GM18870 (cell line): ENCODE measurements at regions not wholly inside any gene's neighbourhood (a gene's known extent, or its start where the extent isn't known, plus 50 kb on each side); places are given as distances from the start of the nearest gene placed in this dataset.
A peak's percentile ranks its signal among the peaks of the same experiment; 100 is the strongest.
"Not testable (repeated sequence)": the region's sequence is repeated elsewhere in the genome, so short reads cannot be mapped to it uniquely, and the experiment has no call there.

Experiments used
- ATAC-seq: cut with Tn5 transposase; IDR thresholded peaks from one replicate; pipeline ENCODE4 v1.9.1; 2021; ENCODE audit warnings: moderate library complexity; ENCODE audit not compliant: unreplicated experiment

DNA sequence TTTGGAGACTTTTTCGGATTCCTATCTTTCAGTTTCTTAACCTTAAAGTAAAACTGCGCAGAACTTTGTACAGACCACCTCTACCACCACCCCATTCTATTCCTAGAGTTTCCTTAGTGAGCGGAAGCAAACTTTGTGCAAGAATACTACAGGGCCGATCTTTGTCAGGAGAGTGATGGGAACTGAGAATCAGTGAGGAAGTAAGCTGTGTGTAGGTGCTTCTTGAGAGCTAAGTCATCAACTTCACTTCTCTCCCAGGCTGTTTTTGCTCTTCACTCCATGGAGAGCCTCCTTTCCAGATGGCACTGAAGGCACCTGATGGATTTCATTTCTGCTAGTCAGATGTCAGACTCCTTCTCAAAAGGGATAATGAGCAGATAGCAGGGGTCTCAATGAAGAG is 127.3 kb downstream of the SPATA31D1 start:
- ATAC-seq, result no peak

DNA sequence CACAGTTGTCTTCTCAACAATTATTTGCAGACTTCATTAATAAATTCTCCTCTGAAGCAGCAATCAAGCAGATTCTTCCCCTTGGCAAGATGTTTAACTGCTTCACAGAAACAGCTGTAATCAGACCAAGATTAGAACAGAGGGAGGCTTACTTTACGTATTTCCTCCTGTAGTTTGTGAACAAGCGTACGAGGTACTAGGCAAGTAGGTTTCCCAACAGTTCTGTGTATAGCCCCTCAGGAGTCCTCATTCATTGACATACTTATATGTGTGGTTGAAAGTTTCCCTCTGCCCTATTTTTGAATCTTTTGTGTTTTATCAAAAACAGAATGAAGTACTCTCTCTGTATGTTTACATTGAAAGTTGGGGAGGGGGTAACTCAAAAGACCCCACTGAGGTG is 128.0 kb downstream of the SPATA31D1 start:
- ATAC-seq, result no peak

DNA sequence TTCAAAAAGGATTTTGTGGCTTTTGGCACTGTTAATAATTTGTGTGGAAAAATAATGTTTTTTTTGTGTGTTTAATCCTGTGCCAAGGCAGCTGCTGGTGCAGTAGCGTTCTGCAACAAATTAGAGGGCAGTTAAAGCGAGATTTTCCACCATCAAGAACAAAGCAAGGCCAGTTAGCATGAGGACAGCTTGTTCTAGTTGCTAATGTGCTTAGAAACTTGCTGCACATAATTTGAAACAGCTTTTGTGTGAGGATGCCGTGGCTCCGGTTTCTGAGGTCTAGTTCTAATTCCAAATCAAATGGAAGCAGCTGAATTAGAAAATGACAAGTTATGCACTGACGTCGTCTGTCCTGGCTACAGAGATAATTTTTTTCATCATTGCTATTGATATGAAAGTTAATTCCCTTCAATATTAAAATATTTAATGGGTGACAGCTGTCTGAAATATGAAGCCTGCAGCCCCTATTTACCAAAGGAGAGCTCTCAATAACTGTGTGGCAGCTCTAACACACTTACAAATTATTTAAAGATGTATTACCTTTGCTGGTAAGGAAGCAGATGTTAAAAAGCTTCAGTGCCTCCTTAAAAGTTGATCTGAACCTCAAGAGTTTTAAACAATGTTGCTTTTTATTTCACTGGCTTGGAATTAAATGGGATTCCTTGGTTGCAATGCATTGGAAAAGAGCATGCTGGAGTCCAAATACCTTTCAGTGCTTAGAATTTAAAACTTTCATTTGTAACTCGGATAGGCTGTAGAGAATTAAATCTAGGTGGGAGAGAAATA is 128.6 kb downstream of the SPATA31D1 start:
- ATAC-seq, result no peak

DNA sequence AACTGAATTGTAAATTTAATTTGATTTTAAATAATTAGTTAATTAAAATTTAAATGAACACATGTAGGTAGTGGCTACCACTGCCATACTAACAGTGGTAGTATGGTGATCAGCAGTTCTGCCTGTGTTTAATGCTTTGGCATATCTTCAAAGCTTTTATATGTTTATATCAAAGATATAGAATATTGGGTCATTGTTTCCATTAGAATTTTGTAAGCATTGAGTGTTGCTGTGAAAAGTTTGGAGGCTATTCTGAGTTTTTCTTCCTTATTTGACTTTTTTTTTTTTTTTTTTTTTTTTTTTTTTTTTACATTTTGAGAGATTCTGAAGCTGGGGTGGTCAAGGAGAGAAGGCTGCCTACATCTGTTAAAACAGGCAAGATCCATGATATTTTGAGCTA is 134.2 kb downstream of the SPATA31D1 start:
- no peak for ATAC-seq

DNA sequence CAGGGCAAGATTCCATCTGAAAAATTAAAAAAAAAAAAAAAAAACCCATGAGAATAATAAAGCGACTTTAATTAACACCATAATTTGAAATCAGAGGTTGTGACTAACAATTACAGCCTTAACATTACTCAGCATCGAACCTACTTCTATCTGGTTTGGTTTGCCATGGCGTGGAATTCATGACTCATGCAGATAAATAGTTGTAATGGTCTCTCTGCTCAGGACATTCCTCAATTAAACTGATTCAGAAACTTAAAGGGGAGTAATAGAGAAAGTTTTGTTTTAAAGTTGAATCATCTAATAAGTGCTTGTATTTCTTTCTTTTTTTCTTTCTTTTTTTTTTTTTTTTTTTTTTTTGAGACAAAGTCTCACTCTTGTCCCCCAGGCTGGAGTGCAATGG is 135.5 kb downstream of the SPATA31D1 start:
- no peak for ATAC-seq

DNA sequence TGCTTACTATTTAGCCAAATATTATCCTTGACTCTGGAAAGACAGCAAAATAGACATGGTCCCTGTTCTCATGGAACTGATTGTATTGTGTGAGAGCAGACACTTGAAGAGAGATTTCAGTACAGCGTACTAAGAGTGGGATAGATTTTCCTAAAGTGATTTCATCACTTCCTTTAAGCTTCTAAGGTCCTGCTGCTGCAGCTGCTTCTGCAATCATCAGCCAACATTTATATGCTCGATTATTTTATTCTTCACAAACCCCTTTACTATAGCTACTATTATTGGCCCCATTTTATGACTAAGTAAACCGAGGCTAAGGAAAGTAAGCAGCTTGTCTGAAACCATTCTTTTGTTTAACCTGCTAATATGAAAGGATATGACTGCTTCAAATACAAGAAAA is 137.7 kb downstream of the SPATA31D1 start:
- ATAC-seq, result no peak

DNA sequence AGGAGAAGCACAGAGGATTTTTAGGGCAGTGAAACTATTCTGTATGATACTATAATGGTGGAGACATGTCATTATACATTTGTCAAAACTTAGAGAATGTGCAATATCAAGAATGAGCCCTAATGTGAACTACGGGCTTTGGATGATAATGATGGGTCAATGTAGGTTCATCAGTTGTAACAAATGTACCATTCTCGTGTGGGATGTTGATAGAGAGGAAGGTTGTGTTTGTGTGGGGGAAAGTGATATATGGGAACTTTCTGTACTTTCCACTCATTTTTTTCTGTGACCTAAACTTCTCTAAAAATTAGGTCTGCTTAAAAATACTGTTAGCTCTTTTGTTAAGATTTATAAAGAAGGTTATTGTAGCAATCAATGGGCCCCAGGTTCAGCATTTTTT is 138.9 kb downstream of the SPATA31D1 start:
- ATAC-seq, result no peak

DNA sequence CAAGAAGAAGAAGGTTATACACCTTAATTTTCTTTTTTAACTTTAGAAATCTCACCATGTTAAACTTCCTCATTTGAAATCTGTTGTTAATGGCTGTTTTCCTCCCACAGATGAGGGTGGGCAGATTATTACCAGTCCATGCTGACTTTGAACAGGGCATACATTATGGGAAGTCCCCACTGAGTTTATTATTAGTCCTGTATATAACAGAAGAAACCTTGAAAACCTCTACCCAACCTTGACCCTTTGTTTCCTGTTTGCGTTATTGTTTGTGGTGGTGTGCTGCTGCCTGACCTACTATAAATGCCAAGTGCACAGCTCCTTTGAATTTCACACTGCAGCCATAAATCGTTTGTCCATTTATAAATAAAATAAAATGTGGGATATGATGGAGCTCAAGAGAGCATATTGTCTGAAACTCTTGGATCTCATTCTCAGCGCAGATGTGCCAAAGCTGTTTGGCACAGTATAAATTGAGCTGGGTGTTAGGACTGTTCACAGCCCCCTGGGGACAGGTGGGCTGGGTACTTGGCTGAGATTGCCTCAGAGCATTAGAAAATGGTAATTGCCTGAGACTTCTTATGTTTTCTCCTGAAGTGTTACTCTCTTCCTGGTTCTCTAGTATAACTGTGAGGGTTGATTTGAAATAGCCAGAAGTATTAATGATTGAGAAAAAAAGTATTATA is 139.6 kb downstream of the SPATA31D1 start:
- ATAC-seq, result peak; percentile 92

DNA sequence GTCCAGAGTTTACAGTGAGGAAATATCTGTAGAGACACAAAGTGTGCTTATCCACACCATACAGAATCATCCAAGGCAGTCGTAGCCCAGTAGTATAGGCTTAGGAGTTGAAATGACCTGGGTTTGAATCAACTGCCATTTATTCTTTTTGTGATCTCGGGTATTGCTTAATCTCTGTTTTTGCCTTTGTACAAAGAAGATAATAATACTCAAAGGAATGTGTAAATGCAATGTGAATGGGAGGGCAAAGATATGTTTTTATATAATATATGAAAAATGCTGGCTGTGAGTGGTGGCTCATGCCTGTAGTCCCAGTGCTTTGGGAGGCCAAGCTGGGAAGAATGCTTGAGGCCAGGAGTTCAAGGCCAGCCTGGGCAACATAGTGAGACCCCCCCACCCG is 141.1 kb downstream of the SPATA31D1 start:
- no peak for ATAC-seq

DNA sequence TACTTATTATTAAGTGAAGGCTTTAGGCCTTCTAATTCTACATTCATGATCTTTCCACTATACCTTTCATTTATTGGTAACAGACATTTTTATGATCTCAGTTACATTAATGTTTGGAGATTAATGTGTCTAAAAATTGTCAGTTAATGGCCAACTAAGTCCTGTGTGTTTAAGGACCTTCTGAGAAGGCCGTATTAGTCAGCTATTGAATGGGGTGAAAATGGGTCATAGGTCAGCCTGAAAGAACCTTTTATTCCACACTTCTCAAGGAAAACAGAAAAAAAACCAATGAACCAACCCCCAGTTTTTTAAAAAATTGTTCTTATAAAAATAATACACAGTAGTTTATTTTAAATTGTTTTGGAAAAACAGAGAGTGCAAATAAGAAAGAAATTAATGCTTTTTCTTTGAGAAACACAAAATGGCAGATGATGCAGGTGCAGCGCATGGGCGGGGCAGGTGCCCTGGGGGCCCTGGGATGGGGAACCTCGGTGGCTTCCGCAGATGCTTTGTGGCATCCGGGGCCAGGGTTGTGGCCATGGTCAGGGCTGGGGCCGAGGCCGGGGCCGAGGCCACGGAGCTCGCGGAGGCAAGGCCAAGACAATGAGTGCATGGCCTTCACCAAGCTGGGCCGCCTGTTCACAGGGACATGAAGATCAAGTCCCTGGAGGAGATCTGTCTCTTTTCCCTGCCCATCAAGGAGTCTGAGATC is 141.9 kb downstream of the SPATA31D1 start:
- ATAC-seq, result no peak

DNA sequence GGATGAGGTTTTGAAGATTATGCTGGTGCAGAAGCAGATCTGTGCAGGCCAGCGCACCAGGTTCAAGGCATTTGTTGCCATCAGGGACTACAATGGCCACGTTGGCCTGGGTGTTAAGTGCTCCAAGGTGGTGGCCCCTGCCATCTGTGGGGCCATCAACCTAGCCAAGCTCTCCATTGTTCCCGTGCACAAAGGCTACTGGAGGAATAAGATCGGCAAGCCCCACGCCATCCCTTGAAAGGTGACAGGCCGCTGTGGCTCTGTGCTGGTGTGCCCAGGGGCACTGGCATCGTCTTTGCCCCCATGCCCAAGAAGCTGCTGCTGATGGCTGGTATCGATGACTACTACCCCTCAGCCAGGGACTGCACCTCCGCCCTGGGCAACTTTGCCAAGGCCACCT is 142.5 kb downstream of the SPATA31D1 start:
- ATAC-seq, result no peak

DNA sequence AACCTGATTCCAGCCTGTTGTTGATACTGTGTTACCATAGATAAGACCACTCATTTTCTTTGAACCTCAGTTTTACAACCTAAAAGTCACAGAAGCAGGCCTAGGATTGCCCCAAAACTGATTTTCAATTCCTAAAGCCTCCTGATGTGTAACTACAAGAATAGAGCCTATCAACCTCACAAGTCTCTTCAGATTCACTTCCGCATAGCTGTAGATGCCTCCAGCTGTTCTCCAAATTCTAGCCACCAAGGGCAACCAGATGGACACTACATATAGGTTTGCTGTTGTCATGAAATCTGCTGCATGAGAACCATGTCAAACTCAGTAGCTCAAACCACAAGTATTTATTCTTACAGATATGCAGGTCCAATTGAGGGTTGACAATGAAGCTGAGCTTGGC is 143.5 kb downstream of the SPATA31D1 start:
- ATAC-seq, result no peak

DNA sequence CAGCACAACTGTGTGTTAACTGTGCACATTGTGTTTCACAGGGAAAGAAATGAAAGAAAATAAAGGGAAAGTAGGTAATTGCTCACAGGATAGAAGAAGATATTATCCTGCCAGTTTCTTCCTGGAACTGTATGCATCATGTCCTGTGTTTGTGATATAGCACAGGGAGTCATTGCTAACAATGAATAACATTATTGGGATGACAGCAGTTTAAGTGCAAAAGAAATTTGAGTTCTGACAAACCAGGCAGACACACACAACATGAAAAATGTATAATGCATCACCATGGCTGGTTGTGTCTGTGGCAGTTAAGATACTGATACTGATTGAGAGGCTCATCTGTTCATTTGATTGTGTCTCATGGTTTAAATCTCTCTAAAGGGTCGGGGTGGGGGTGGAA is 145.4 kb downstream of the SPATA31D1 start:
- no peak for ATAC-seq

DNA sequence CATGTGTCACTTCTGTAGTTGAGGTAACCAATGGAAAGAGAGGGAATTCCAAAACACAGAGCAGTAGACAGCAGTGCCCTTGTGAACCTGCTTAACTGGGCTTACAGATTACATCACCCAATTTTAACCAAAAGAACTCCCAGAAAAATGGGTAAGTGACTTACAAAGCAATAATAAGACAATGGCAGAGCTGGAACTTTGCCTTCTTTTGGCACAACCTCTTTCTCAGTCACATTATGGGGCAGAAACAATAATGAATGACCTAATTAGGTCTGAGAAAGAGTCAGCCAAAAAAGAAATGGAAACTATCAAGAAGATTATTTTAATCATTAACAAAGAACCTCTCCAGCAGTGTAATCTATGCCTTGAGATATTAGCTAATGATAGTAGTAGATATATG is 146.5 kb downstream of the SPATA31D1 start:
- no peak for ATAC-seq

DNA sequence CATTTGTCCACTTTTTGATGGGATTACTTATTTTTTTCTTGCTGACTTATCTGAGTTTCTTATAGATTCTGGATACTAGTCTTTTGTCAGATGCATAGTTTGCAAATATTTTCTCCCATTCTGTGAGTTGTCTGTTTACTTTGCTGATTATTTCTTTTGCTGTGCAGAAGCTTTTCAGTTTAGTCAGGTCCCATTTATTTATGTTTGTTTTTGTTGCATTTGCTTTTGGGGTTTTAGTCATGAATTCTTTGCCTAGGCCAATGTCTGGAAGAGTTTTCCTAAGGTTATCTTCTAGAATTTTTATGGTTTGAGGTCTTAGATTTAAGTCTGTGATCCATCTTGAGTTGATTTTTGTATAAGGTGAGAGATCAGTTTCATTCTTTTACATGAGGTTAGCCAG is 149.5 kb downstream of the SPATA31D1 start:
- ATAC-seq, result not testable (repeated sequence)

DNA sequence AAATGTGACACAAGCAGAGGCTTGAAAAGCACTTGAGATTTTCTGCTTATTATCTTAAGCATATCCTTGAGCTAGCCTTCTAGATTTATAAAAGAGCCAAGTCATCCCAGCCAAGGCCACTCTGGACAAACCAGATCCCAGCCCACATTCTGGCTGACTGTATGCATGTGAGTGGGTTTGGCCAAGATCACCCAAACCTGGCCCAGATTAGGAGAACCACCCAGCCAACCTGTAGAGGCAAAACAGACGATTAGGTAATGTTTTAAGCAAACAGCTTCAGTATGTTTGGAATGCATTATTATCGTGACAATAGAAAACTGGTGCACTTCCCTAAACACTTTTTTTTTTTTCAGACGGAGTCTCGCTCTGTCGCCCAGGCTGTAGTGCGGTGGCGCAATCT is 151.9 kb downstream of the SPATA31D1 start:
- ATAC-seq, result no peak

DNA sequence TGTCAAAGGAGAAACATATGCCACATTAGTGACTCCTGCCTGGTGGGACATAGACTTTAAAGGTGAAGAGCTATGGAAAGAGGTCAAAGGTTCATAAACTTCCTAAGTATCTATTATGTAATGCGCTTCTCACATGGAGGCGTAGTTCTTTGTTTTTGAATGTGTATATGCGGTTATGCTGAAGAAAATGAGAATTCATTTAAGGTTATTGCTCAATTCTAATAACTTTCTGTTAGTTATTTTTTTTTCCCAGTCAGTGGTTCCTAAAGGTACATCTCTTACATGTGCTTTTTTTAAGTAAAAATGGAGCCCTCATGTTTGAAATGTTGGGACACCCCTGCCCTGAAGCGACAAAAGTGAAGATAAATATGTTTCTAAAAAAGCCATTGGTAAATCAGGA is 156.2 kb downstream of the SPATA31D1 start:
- no peak for ATAC-seq

DNA sequence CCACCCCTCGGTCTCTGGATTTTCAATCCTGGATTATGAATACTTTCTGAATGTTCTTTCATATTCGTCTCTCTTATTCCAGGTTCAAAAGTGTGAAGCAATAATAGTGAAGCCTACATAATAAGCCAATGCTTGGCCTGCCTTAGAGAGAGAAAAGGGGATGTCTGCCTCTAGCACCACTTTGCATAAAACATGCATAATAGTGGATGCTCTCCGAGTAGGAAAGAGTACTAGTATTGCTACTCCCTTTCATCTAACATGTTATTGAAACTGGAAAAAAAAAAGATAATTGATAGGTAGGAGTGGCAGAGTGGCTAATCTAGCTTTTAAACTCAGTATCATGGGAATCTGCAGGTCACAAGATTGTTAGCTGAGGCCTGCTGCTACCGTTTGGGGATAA is 158.1 kb downstream of the SPATA31D1 start:
- ATAC-seq, result no peak

DNA sequence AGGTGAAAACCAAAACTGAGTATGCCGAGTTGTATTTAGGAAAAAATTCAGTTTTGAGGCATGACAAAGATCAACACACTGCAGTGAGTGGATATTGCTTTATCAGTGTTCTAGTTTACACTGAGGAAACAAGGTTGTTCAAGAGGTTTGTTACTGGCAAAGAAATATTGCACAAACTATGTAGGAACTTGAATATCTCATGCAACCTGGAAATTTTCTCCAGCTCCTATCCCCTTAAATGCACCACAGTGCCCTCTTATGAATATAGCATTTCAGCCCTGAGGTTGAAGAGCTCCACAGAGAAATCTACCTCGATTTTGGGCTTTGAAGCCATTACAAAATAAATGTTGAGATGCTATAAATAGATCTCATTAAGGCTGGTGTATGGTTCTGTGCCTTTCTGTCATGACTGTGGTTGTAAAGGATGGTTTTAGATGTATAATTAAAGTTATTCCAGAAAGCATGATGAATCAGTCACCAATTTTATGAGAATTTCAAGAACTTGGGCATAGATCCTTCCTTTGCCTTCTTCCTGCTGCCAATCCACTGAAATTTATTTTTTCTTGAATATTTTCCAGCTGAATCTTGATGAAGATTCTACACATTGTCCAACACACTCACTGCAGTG is 159.3 kb downstream of the SPATA31D1 start:
- ATAC-seq, result no peak

DNA sequence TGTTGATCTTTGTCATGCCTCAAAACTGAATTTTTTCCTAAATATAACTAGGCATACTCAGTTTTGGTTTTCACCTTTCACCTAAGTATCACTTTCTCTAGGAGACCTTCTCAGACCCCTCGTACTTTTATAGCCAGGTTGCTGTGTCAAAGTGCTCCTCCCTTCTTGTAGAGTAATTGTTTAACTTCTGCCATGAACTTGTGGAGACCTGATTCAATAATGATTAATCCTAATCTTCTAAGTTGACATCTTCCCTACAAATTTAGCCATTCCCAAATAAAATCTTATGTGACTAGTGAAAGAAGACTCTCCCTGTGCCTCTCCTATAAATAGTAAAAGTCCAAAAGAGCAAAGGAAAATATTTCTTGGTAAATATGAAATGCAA is 159.8 kb downstream of the SPATA31D1 start:
- no peak for ATAC-seq

DNA sequence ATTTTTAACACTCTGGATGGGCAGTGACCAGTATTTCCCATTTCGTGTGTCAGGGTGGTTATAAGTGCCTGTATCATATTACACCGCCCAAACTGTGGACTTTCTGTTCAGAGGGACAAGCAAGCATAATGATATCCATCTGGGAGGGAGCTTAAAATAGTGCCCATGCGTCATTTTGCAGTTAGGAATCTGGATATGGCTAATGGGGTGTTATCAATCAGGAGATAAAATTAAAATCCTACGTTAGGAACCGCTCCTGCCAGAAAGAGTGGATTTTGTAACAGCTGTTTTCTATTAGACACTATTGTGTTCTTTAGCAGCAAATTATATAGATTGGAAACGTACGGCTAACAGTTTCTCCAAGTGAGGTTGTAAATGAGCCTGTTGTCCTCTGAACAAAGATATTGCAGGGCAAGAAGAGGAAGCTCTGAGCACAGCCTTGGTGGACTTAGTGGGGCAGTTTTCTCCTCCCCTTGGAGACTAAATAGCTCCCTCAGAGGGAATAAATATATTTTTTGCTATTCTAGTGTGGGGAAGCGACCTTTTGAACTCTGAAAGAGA is 160.4 kb downstream of the SPATA31D1 start:
- ATAC-seq, result no peak
